ENCODE measurements at regions not wholly inside any gene's neighbourhood (a gene's known extent, or its start where the extent isn't known, plus 50 kb on each side); places are given as distances from the start of the nearest gene placed in this dataset.

- ChIA-PET POLR2A (no interaction called here), CTCF (no interaction called here)
These were observed 229.6 kb downstream of the ZEB2 start for GRCh38 chr2:144290276-144290675.

DNA sequence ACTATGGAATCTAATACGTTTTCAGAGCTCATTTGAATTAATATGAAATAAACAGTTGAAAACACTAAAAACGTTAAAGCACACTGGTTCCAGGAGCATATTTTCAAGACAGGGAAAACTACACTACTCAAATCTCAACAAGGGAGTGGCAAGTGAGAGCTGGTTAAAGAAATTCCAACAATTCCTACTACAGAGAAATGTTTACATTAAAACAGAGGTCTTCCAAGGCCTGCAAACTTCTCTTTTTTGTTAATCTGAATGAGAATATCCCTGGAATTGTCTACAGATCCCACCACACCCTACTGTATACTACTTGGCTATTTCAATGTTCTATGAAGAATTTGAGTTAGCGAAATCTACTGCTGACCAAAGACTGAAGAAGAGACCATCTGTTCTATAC is 231.5 kb downstream of the ZEB2 start:
- ChIA-PET CTCF (no interaction called here), POLR2A (no interaction called here)

GRCh38 chr2:144285324-144285723 is 234.6 kb downstream of the ZEB2 start:
- ChIA-PET POLR2A (interaction anchor here (0.6 kb wide), 1 partner anchor 35 kb away, joined by 3 read pairs; no protein-coding TSS in a partner anchor), CTCF (no interaction called here)

DNA sequence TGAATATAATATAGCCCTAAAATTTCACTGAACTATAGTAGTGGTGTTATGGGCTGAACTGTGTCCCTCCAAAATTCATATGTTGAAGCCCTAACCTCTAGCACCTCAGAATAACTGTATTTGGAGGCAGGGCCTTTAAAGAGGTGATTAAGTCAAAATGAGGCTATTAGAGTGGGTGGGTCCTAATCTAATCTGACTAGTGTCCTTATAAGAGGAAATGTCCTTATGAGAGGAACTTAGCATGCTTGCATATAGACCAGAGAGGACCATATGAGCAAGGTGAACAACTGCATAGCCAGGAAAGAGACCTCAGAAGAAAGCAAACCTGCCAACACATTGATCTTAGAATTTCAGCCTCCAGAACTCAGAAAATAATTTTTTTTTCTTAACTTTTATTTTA is 238.4 kb downstream of the ZEB2 start:
- POLR2A ChIA-PET, result no interaction called here
- CTCF ChIA-PET, result no interaction called here

GRCh38 chr2:144280009-144280408 is 239.9 kb downstream of the ZEB2 start:
- POLR2A ChIA-PET, result interaction anchor here (0.8 kb wide), 1 partner anchor 28 kb away, joined by 4 read pairs; no protein-coding TSS in a partner anchor

DNA sequence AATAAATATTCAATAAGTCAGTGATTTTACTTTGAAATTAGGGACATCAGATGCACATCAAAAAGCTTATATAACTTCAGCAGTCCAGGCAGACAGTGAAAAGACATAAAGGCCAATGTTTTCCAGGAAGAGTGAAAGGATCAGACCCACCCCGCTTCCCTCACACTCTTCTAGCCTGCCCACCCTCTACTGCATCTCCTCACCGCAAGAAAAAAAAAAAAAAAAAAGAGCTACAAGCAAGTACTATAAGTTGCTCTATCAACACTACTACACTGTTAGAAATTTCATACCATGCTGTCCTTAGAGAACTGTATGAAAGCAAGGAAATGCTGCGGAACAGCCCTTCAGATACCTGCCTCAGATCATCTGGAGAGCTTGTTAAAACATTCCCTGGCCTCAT is 240.8 kb downstream of the ZEB2 start:
- CTCF ChIA-PET, result no interaction called here
- POLR2A ChIA-PET, result interaction anchor here (0.6 to 0.8 kb wide), 2 partner anchors 28 to 52 kb away, joined by 3 to 4 read pairs; no protein-coding TSS in a partner anchor

More at GRCh38 chr2:144280009-144280408, 239.9 kb downstream of the ZEB2 start:
- CTCF ChIA-PET, result no interaction called here

GRCh38 chr2:144277622-144278354 is 242.1 kb downstream of the ZEB2 start:
- CTCF ChIA-PET, result interaction anchor here (1.0 kb wide), 1 partner anchor 211 kb away, joined by 3 read pairs; no protein-coding TSS in a partner anchor
- POLR2A ChIA-PET, result no interaction called here

- POLR2A ChIA-PET, result no interaction called here
- CTCF ChIA-PET, result interaction anchor here (0.6 kb wide), 1 partner anchor 140 kb away, joined by 3 read pairs; no protein-coding TSS in a partner anchor
These were observed 244.6 kb downstream of the ZEB2 start for GRCh38 chr2:144275340-144275739.

- POLR2A ChIA-PET, result no interaction called here
- CTCF ChIA-PET, result no interaction called here
These were observed 245.8 kb downstream of the ZEB2 start for GRCh38 chr2:144274131-144274530.

GRCh38 chr2:144270951-144271350 is 249.0 kb downstream of the ZEB2 start:
- CTCF ChIA-PET, result no interaction called here

GRCh38 chr2:144268036-144268678 is 251.8 kb downstream of the ZEB2 start:
- CTCF ChIA-PET, result no interaction called here
- POLR2A ChIA-PET, result no interaction called here

More at GRCh38 chr2:144270951-144271350, 249.0 kb downstream of the ZEB2 start:
- POLR2A ChIA-PET, result no interaction called here

GRCh38 chr2:144267239-144267638 is 252.7 kb downstream of the ZEB2 start:
- POLR2A ChIA-PET, result no interaction called here
- CTCF ChIA-PET, result no interaction called here

- ChIA-PET POLR2A (no interaction called here), CTCF (interaction anchor here (0.8 kb wide), 1 partner anchor 73 kb away, joined by 3 read pairs; no protein-coding TSS in a partner anchor)
These were observed 254.3 kb downstream of the ZEB2 start for GRCh38 chr2:144265654-144266053.

DNA sequence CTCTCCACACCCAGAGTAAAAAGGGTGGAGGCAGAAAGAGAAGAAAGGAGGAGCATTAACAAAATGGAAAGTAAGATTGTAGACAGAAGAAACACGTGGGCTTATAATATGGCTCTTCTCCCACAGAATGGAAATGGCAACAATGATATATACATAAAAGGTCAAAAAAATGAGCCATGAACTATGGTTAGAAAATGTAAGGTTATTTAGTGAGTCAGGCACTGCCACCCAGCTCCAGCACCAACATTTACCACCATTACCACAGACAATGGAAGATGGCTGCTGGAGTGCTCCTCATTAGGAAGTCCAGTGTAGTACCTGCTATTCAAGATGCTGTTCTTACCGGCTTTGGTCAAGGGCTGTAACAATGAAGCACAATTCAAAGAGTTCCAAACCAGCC is 258.0 kb downstream of the ZEB2 start:
- ChIA-PET POLR2A (no interaction called here), CTCF (interaction anchor here (0.6 kb wide), 1 partner anchor 1001 kb away, joined by 3 read pairs; no protein-coding TSS in a partner anchor)

DNA sequence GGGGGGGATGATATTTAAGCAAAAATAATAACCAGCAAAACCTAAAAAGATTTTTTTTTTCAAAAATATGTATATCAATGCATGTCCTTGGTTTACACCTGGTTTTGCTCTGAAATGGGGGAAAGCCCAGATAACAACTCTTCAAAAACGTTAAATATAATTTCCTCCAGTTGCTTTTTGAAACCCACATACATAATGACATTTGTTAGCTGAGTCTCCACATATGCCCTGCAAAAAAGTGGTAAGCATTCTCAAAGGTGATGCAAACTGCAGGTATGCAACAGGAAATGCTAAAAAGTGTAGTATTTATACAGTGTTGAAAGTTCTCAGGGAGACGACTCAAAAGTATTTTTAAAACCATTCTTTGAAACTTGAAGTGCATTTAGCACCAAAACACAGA is 258.6 kb downstream of the ZEB2 start:
- CTCF ChIA-PET, result no interaction called here
- POLR2A ChIA-PET, result no interaction called here

DNA sequence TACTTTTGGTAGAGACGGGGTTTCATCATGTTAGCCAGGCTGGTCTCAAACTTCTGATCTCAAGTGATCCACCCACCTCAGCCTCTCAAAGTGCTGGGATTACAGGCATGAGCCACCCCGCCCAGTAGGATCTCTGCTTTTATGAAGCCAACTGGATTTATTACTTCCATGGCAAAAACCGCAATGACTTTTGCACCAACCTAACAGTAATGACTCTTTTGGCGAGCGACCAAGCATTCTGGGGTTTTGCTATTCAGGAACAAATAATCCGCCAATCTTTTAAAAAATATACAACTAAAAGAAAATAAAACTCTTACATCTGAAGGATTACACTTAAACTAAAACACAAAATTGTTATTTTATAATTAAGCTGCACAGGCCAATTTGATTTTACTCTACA is 260.6 kb downstream of the ZEB2 start:
- ChIA-PET CTCF (no interaction called here), POLR2A (no interaction called here)

DNA sequence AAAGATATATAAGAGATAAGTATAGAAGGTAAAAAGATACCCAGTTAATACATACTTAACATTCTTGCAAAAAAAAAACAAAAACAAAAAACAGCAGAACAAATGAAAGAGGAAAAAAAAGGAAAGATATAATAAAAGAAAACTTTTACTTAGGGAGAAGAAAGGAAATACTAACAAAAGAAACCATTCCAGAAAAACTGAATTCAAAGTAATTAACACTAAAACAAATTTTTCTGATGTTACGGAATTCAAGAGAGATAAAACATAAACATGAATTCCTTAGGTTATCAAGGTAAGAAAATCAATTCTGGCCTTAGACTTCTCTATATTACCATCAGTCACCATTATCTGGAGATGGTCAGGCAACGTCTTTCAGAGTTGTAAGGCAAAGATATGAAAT is 261.8 kb downstream of the ZEB2 start:
- CTCF ChIA-PET, result no interaction called here
- POLR2A ChIA-PET, result no interaction called here

GRCh38 chr2:144256996-144257707 is 262.8 kb downstream of the ZEB2 start:
- POLR2A ChIA-PET, result interaction anchor here (0.5 kb wide), 1 partner anchor 21 kb away, joined by 4 read pairs; no protein-coding TSS in a partner anchor

GRCh38 chr2:144254342-144255235 is 265.3 kb downstream of the ZEB2 start:
- CTCF ChIA-PET, result no interaction called here
- POLR2A ChIA-PET, result no interaction called here

More at GRCh38 chr2:144256996-144257707, 262.8 kb downstream of the ZEB2 start:
- CTCF ChIA-PET, result no interaction called here

GRCh38 chr2:144253743-144254142 is 266.2 kb downstream of the ZEB2 start:
- ChIA-PET POLR2A (no interaction called here), CTCF (no interaction called here)
